ENCODE measurements at regions not wholly inside any gene's neighbourhood (a gene's known extent, or its start where the extent isn't known, plus 50 kb on each side); places are given as distances from the start of the nearest gene placed in this dataset.

- H3K4me1 Mint-ChIP-seq: no peaks in the 10 kb centered on the region
- Histone ChIP-seq H3K9me2 (ENCODE audit: insufficient read depth) (no peaks in the 10 kb centered on the region), H4K20me1 (replicated peaks; ENCODE audit: insufficient read depth) (no peaks in the 10 kb centered on the region), H3K36me3 (ENCODE audit: insufficient read depth) (no peaks in the 10 kb centered on the region), H2AFZ (no peak overlapping the region), H3K4me2 (no peak overlapping the region), H3K4me1 (ENCODE audit: insufficient read depth) (no peaks in the 10 kb centered on the region), H3K27ac (ENCODE audit: low read depth) (no peak overlapping the region), H3K4me3 (no peak overlapping the region), H3F3A (replicated peaks; ENCODE audit: low read depth) (no peaks in the 10 kb centered on the region), H3K79me2 (replicated peaks; ENCODE audit: insufficient read depth) (no peaks in the 10 kb centered on the region), H3K27me3 (ENCODE audit: insufficient read depth) (no peaks in the 10 kb centered on the region)
- H3K9me3 Mint-ChIP-seq: no peaks in the 10 kb centered on the region; the same call in 2 of the 3 replicates
- no peak overlapping the region for H3K27ac Mint-ChIP-seq
- TF ChIP-seq ZNF331 (CRISPR knock-in tag; IDR thresholded peaks at IDR 0.05; ENCODE audit: low read depth): no peak
- TF ChIP-seq, protein P1, sequence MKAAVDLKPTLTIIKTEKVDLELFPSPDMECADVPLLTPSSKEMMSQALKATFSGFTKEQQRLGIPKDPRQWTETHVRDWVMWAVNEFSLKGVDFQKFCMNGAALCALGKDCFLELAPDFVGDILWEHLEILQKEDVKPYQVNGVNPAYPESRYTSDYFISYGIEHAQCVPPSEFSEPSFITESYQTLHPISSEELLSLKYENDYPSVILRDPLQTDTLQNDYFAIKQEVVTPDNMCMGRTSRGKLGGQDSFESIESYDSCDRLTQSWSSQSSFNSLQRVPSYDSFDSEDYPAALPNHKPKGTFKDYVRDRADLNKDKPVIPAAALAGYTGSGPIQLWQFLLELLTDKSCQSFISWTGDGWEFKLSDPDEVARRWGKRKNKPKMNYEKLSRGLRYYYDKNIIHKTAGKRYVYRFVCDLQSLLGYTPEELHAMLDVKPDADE (IDR thresholded peaks at IDR 0.05): no peak
- no peak for TF ChIP-seq EZH2 (IDR thresholded peaks at IDR 0.05; ENCODE audit: low read depth, unreplicated experiment)
- TF ChIP-seq JUNB (IDR thresholded peaks at IDR 0.05; ENCODE audit: unreplicated experiment): no peak
- TF ChIP-seq STAT1 (IDR thresholded peaks at IDR 0.05; ENCODE audit: unreplicated experiment): no peak
- no peak for TF ChIP-seq EZH2phosphoT487 (IDR thresholded peaks at IDR 0.05; ENCODE audit: unreplicated experiment)
- no peak for TF ChIP-seq ZNF462 (CRISPR knock-in tag; IDR thresholded peaks at IDR 0.05)
- TF ChIP-seq, protein P2, sequence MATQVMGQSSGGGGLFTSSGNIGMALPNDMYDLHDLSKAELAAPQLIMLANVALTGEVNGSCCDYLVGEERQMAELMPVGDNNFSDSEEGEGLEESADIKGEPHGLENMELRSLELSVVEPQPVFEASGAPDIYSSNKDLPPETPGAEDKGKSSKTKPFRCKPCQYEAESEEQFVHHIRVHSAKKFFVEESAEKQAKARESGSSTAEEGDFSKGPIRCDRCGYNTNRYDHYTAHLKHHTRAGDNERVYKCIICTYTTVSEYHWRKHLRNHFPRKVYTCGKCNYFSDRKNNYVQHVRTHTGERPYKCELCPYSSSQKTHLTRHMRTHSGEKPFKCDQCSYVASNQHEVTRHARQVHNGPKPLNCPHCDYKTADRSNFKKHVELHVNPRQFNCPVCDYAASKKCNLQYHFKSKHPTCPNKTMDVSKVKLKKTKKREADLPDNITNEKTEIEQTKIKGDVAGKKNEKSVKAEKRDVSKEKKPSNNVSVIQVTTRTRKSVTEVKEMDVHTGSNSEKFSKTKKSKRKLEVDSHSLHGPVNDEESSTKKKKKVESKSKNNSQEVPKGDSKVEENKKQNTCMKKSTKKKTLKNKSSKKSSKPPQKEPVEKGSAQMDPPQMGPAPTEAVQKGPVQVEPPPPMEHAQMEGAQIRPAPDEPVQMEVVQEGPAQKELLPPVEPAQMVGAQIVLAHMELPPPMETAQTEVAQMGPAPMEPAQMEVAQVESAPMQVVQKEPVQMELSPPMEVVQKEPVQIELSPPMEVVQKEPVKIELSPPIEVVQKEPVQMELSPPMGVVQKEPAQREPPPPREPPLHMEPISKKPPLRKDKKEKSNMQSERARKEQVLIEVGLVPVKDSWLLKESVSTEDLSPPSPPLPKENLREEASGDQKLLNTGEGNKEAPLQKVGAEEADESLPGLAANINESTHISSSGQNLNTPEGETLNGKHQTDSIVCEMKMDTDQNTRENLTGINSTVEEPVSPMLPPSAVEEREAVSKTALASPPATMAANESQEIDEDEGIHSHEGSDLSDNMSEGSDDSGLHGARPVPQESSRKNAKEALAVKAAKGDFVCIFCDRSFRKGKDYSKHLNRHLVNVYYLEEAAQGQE (IDR thresholded peaks at IDR 0.05; ENCODE audit: unreplicated experiment): no peak
- no peak overlapping the region for H3K4me3 Mint-ChIP-seq
- ATAC-seq (no peak), DNase-seq (ENCODE audit: low spot score) (no peak)
- H3K36me3 Mint-ChIP-seq (ENCODE audit: low read depth): no peaks in the 10 kb centered on the region
- H3K27me3 Mint-ChIP-seq (ENCODE audit: insufficient read depth, low read depth, poor library complexity): no peaks in the 10 kb centered on the region
Measured at GRCh38 chr10:64416011-64416410, 894.8 kb downstream of the REEP3 start.
